Spleen (tissue), 7 donors: ENCODE measurements at regions not wholly inside any gene's neighbourhood (a gene's known extent, or its start where the extent isn't known, plus 50 kb on each side); places are given as distances from the start of the nearest gene placed in this dataset.

Source experiments
- POLR2A ChIP-seq, 3 donors: fragments of 450-650 bp; IDR thresholded peaks; one replicate each; pipeline ENCODE4 v1.5.1; 2017; ENCODE audit warnings: antibody characterized with exemption in 3 of 3, mild to moderate bottlenecking in 1 of 3
- POLR2AphosphoS5 ChIP-seq, 3 donors: sonication (generic); formaldehyde crosslinking; IDR thresholded peaks; one replicate each; pipeline ENCODE4 v1.5.1; 2017; ENCODE audit warnings: antibody characterized with exemption in 3 of 3
- TF ChIP-seq, protein P1 (sequence below), 11 experiments: fragments of 200-600 bp in 7 of 11; fragments of 450-650 bp in 4 of 11; sonication (generic) in 4 of 11; IDR thresholded peaks in 8 of 11; conservative IDR thresholded peaks in 3 of 11; 1 replicate in 7 of 11; 2 replicates in 4 of 11; pipeline versions ENCODE4 v1.4.0 to v1.8.0; 2016 to 2021; ENCODE audit warnings: antibody characterized with exemption in 11 of 11, inconsistent platforms in 4 of 11, mild to moderate bottlenecking in 1 of 11
- donor health status: DM: no; HTN: no; CAD: no; lungs with moderate emphysema.
- donor health status: DM: no; HTN: no; CAD: no.
- donor health status: DM: no; HTN: no; CAD: no.

DNA sequence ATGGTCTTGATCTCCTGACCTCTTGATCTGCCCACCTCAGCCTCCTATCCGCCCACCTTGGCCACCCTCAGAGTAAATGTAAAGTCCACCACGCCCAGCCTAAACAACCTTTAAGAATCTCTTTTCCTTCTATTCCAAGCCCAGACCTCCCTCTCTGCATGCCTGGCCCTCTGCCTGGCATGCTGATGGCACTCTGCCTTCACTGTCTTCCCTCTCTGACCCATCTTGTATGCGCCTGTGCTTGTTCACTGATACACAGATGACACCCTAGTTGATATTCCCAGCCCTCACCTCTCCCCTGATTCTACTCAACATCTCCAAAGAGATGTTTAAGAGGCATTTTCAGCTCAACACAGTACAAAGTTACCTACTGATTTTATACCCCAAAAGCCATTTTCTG, 466.8 kb upstream of the MEX3C start:
- TF ChIP-seq POLR2AphosphoS5 (IDR thresholded peaks at IDR 0.05) (no peak), POLR2A (IDR thresholded peaks at IDR 0.05) (no peak)
- TF ChIP-seq, protein P1, sequence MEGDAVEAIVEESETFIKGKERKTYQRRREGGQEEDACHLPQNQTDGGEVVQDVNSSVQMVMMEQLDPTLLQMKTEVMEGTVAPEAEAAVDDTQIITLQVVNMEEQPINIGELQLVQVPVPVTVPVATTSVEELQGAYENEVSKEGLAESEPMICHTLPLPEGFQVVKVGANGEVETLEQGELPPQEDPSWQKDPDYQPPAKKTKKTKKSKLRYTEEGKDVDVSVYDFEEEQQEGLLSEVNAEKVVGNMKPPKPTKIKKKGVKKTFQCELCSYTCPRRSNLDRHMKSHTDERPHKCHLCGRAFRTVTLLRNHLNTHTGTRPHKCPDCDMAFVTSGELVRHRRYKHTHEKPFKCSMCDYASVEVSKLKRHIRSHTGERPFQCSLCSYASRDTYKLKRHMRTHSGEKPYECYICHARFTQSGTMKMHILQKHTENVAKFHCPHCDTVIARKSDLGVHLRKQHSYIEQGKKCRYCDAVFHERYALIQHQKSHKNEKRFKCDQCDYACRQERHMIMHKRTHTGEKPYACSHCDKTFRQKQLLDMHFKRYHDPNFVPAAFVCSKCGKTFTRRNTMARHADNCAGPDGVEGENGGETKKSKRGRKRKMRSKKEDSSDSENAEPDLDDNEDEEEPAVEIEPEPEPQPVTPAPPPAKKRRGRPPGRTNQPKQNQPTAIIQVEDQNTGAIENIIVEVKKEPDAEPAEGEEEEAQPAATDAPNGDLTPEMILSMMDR (IDR thresholded peaks at IDR 0.05 in 8 of 11, conservative IDR thresholded peaks at IDR 0.05 in 3 of 11) = no peak
